GM19463 (cell line): ENCODE measurements at regions not wholly inside any gene's neighbourhood (a gene's known extent, or its start where the extent isn't known, plus 50 kb on each side); places are given as distances from the start of the nearest gene placed in this dataset.

Source experiments
- ATAC-seq: cut with Tn5 transposase; IDR thresholded peaks from one replicate; pipeline ENCODE4 v1.9.1; 2021; ENCODE audit warnings: mild to moderate bottlenecking, moderate library complexity; ENCODE audit not compliant: unreplicated experiment

- no peak for ATAC-seq
Measured at GRCh38 chr2:23073056-23073455, 311.9 kb upstream of the KLHL29 start.

- no peak for ATAC-seq
Measured at GRCh38 chr2:23073671-23074070, 311.3 kb upstream of the KLHL29 start.

- ATAC-seq = no peak
Measured at GRCh38 chr2:23077596-23077995, 307.4 kb upstream of the KLHL29 start.

GRCh38 chr2:23078784-23079434, 306.1 kb upstream of the KLHL29 start:
- ATAC-seq = no peak

GRCh38 chr2:23083966-23084365, 301.0 kb upstream of the KLHL29 start:
- no peak for ATAC-seq

GRCh38 chr2:23091019-23091418, 294.0 kb upstream of the KLHL29 start:
- no peak for ATAC-seq

GRCh38 chr2:23091900-23092299, 293.1 kb upstream of the KLHL29 start:
- ATAC-seq = no peak

- no peak for ATAC-seq
Measured at GRCh38 chr2:23092831-23093230, 292.1 kb upstream of the KLHL29 start.

GRCh38 chr2:23093513-23093912, 291.5 kb upstream of the KLHL29 start:
- no peak for ATAC-seq

GRCh38 chr2:23096906-23097602, 287.9 kb upstream of the KLHL29 start:
- no peak for ATAC-seq

GRCh38 chr2:23100406-23100805, 284.6 kb upstream of the KLHL29 start:
- ATAC-seq = no peak

GRCh38 chr2:23106242-23106785, 278.7 kb upstream of the KLHL29 start:
- no peak for ATAC-seq

- no peak for ATAC-seq
Measured at GRCh38 chr2:23107327-23107941, 277.5 kb upstream of the KLHL29 start.

- no peak for ATAC-seq
Measured at GRCh38 chr2:23111263-23111662, 273.7 kb upstream of the KLHL29 start.

- ATAC-seq = no peak
Measured at GRCh38 chr2:23112517-23112916, 272.5 kb upstream of the KLHL29 start.

GRCh38 chr2:23114299-23114698, 270.7 kb upstream of the KLHL29 start:
- no peak for ATAC-seq

GRCh38 chr2:23118313-23118712, 266.7 kb upstream of the KLHL29 start:
- no peak for ATAC-seq

- no peak for ATAC-seq
Measured at GRCh38 chr2:23118894-23119293, 266.1 kb upstream of the KLHL29 start.

- peak; percentile 73 for ATAC-seq
Measured at GRCh38 chr2:23120161-23120560, 264.8 kb upstream of the KLHL29 start.

GRCh38 chr2:23121968-23122648, 262.9 kb upstream of the KLHL29 start:
- no peak for ATAC-seq

GRCh38 chr2:23122681-23123215, 262.2 kb upstream of the KLHL29 start:
- no peak for ATAC-seq
